ENCODE measurements at regions not wholly inside any gene's neighbourhood (a gene's known extent, or its start where the extent isn't known, plus 50 kb on each side); places are given as distances from the start of the nearest gene placed in this dataset.
"Not testable (repeated sequence)": the region's sequence is repeated elsewhere in the genome, so short reads cannot be mapped to it uniquely, and the experiment has no call there.

DNA sequence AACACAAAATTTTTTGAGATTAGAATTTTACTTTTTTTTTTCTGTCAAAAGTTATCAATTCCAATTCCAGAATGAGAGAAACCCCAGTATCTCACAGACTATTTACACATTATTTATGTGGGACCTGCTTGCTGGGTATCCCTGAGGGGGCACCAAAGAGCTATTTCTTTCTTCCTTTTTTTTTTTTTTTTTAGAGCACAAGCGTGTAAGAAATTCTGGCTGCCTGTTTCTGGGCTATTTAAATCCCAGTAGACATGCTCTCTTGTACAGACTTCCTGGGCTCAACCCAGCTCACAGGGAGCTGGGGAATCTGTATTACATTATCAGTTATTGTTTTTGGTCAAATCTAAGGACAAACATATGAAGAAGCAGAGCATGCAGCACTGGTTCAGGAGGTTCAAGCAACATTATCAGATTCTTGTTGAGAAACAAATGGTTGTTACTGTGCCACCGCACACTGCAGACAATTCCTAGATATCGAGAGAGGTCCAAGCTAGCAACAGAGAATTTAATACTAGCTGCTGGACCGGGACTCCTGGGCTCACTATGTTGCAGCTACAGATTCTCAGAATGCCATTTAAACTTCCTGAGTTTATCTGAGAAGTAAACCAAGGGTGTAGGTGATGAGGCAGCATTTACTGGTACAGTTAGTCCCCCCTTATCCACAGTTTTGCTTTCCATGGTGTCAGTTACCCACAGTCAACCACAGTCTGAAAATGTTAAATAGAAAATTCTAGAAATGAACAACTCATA lies 83.3 kb upstream of the NBPF26 start:
- not testable (repeated sequence) for H4K8ac ChIP-seq (ENCODE audit: low read depth, low read length); H3K4me1 ChIP-seq (ENCODE audit: control insufficient read depth in 1 of 2, insufficient read depth in 2 of 2, low read length in 2 of 2); H3K9me3 ChIP-seq (ENCODE audit: insufficient read depth, low read depth, low read length); H3K36me3 ChIP-seq (ENCODE audit: control insufficient read depth in 1 of 2, insufficient read depth in 2 of 2, low read length in 2 of 2); H2BK5ac ChIP-seq (ENCODE audit: low read depth, low read length, poor library complexity); H2AK5ac ChIP-seq (ENCODE audit: low read length); H3K23ac ChIP-seq (ENCODE audit: low read length); H2BK120ac ChIP-seq (ENCODE audit: insufficient read depth, low read length, poor library complexity); H4K91ac ChIP-seq (ENCODE audit: low read depth, low read length); H3K9ac ChIP-seq (ENCODE audit: low read length); H4K12ac ChIP-seq (ENCODE audit: low read depth, low read length); H3K79me1 ChIP-seq (ENCODE audit: low read length); H3K4me2 ChIP-seq (ENCODE audit: low read length); H2AFZ ChIP-seq (ENCODE audit: insufficient read depth, low read length, poor library complexity); H3K27me3 ChIP-seq (ENCODE audit: insufficient read depth, low read length); H3K27ac ChIP-seq (ENCODE audit: low read depth, low read length); H3K79me2 ChIP-seq (ENCODE audit: control insufficient read depth, insufficient read depth, low read length, poor library complexity); H3K14ac ChIP-seq (ENCODE audit: low read length); H3K4me3 ChIP-seq (ENCODE audit: low read depth, low read length); H3K18ac ChIP-seq (ENCODE audit: low read length); DNase-seq; H3K4ac ChIP-seq (ENCODE audit: low read depth, low read length); H2BK12ac ChIP-seq (ENCODE audit: low read length)
- no CpG with 5 or more reads among the region's 4 CpGs for WGBS (ENCODE audit: extremely low coverage, insufficient coverage, insufficient read length)

GRCh38 chr1:120641014-120641302 lies 82.8 kb upstream of the NBPF26 start:
- not testable (repeated sequence) for H2AFZ ChIP-seq (ENCODE audit: insufficient read depth, low read length, poor library complexity); H2BK120ac ChIP-seq (ENCODE audit: insufficient read depth, low read length, poor library complexity); H2AK5ac ChIP-seq (ENCODE audit: low read length); H3K4me1 ChIP-seq (ENCODE audit: control insufficient read depth in 1 of 2, insufficient read depth in 2 of 2, low read length in 2 of 2); H2BK5ac ChIP-seq (ENCODE audit: low read depth, low read length, poor library complexity); H3K14ac ChIP-seq (ENCODE audit: low read length); H3K9ac ChIP-seq (ENCODE audit: low read length); H3K9me3 ChIP-seq (ENCODE audit: insufficient read depth, low read depth, low read length); H4K12ac ChIP-seq (ENCODE audit: low read depth, low read length); DNase-seq; H4K91ac ChIP-seq (ENCODE audit: low read depth, low read length); H3K18ac ChIP-seq (ENCODE audit: low read length); H3K4me2 ChIP-seq (ENCODE audit: low read length); H3K27ac ChIP-seq (ENCODE audit: low read depth, low read length); H3K4ac ChIP-seq (ENCODE audit: low read depth, low read length); H4K8ac ChIP-seq (ENCODE audit: low read depth, low read length); H2BK12ac ChIP-seq (ENCODE audit: low read length); H3K36me3 ChIP-seq (ENCODE audit: control insufficient read depth in 1 of 2, insufficient read depth in 2 of 2, low read length in 2 of 2); H3K23ac ChIP-seq (ENCODE audit: low read length); H3K4me3 ChIP-seq (ENCODE audit: low read depth, low read length); H3K79me1 ChIP-seq (ENCODE audit: low read length); H3K79me2 ChIP-seq (ENCODE audit: control insufficient read depth, insufficient read depth, low read length, poor library complexity); H3K27me3 ChIP-seq (ENCODE audit: insufficient read depth, low read length)
- no CpG with 5 or more reads among the region's 3 CpGs for WGBS (ENCODE audit: extremely low coverage, insufficient coverage, insufficient read length)

- H3K36me3 ChIP-seq (ENCODE audit: control insufficient read depth in 1 of 2, insufficient read depth in 2 of 2, low read length in 2 of 2) = not testable (repeated sequence)
Measured at GRCh38 chr1:120647182-120647581, 76.6 kb upstream of the NBPF26 start.

DNA sequence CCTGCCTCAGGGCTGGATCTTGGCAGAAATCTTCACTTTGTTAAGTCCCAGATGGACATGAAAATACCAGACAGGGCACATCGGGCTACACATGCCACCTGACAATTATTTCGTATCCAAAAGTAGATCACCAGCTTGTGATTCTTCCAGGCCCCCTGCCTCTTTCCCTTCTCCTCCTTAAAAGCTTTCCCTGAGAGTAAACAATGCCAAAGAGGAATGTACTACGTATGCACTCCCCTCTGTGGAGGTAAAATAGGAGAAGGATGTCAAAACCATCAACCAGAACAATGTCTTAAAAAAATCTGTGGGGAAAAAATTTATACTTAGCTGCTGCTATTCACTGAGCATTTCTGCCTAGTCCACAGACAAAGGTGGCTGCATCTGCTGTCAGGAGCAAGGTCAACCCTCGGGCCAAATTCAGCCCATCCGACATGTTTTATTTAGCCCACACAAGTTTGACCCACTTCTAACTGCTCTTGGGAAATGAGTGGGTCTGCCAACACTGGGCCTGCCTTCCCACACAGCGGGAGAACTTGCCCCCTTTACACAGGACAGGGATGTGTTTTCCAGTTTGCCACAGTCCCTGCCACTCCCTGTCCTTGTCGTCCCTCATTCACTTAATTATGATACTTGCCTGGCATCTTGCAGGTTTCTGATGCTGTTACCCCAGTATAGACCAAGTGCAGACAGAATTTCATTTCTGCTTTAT lies 74.7 kb upstream of the NBPF26 start:
- not testable (repeated sequence) for H2BK120ac ChIP-seq (ENCODE audit: insufficient read depth, low read length, poor library complexity); H3K4me3 ChIP-seq (ENCODE audit: low read depth, low read length); H4K12ac ChIP-seq (ENCODE audit: low read depth, low read length); DNase-seq; H3K9ac ChIP-seq (ENCODE audit: low read length); H3K27ac ChIP-seq (ENCODE audit: low read depth, low read length); H3K79me2 ChIP-seq (ENCODE audit: control insufficient read depth, insufficient read depth, low read length, poor library complexity); H3K79me1 ChIP-seq (ENCODE audit: low read length); H3K18ac ChIP-seq (ENCODE audit: low read length); H4K91ac ChIP-seq (ENCODE audit: low read depth, low read length); H2AFZ ChIP-seq (ENCODE audit: insufficient read depth, low read length, poor library complexity); H2BK12ac ChIP-seq (ENCODE audit: low read length); H3K4me2 ChIP-seq (ENCODE audit: low read length); H3K36me3 ChIP-seq (ENCODE audit: control insufficient read depth in 1 of 2, insufficient read depth in 2 of 2, low read length in 2 of 2); H3K23ac ChIP-seq (ENCODE audit: low read length); H4K8ac ChIP-seq (ENCODE audit: low read depth, low read length); H2AK5ac ChIP-seq (ENCODE audit: low read length); H3K4ac ChIP-seq (ENCODE audit: low read depth, low read length); H3K14ac ChIP-seq (ENCODE audit: low read length); H3K27me3 ChIP-seq (ENCODE audit: insufficient read depth, low read length); H3K4me1 ChIP-seq (ENCODE audit: control insufficient read depth in 1 of 2, insufficient read depth in 2 of 2, low read length in 2 of 2); H2BK5ac ChIP-seq (ENCODE audit: low read depth, low read length, poor library complexity); H3K9me3 ChIP-seq (ENCODE audit: insufficient read depth, low read depth, low read length)
- no CpG with 5 or more reads among the region's 7 CpGs for WGBS (ENCODE audit: extremely low coverage, insufficient coverage, insufficient read length)

More at GRCh38 chr1:120647182-120647581, 76.6 kb upstream of the NBPF26 start:
- not testable (repeated sequence) for H3K79me2 ChIP-seq (ENCODE audit: control insufficient read depth, insufficient read depth, low read length, poor library complexity); DNase-seq; H3K4me2 ChIP-seq (ENCODE audit: low read length); H2AFZ ChIP-seq (ENCODE audit: insufficient read depth, low read length, poor library complexity); H2BK12ac ChIP-seq (ENCODE audit: low read length); H3K79me1 ChIP-seq (ENCODE audit: low read length); H2BK5ac ChIP-seq (ENCODE audit: low read depth, low read length, poor library complexity); H3K9ac ChIP-seq (ENCODE audit: low read length); H4K8ac ChIP-seq (ENCODE audit: low read depth, low read length); H3K9me3 ChIP-seq (ENCODE audit: insufficient read depth, low read depth, low read length); H3K27me3 ChIP-seq (ENCODE audit: insufficient read depth, low read length); H2BK120ac ChIP-seq (ENCODE audit: insufficient read depth, low read length, poor library complexity); H4K12ac ChIP-seq (ENCODE audit: low read depth, low read length); H3K18ac ChIP-seq (ENCODE audit: low read length); H3K4me1 ChIP-seq (ENCODE audit: control insufficient read depth in 1 of 2, insufficient read depth in 2 of 2, low read length in 2 of 2); H3K4ac ChIP-seq (ENCODE audit: low read depth, low read length); H3K14ac ChIP-seq (ENCODE audit: low read length); H4K91ac ChIP-seq (ENCODE audit: low read depth, low read length); H3K4me3 ChIP-seq (ENCODE audit: low read depth, low read length); H2AK5ac ChIP-seq (ENCODE audit: low read length); H3K23ac ChIP-seq (ENCODE audit: low read length); H3K27ac ChIP-seq (ENCODE audit: low read depth, low read length)
- WGBS (ENCODE audit: extremely low coverage, insufficient coverage, insufficient read length) = no CpG with 5 or more reads among the region's 2 CpGs
